HCT116 (cell line): ENCODE measurements at regions not wholly inside any gene's neighbourhood (a gene's known extent, or its start where the extent isn't known, plus 50 kb on each side); places are given as distances from the start of the nearest gene placed in this dataset.

Experiments used
- ATAC-seq: fragments of 200-7000 bp; cut with Tn5 transposase; 2 replicates; pipeline ENCODE4 v1.9.1; 2020; ENCODE audit warnings: mild to moderate bottlenecking, moderate library complexity
- BruUV-seq: library from RNA; stranded (reverse); fragments of 400-500 nt; replicated peaks from 2 replicates; lab custom pipeline; 2021; lab: Mats Ljungman, UMichigan
- CTCF ChIA-PET: fragments of 300-600 bp; sonication (Branson Sonifier 250); formaldehyde crosslinking; loops from one replicate; lab custom pipeline; 2021; ENCODE audit warnings: antibody characterized with exemption; lab: Charles Lee
- POLR2A ChIA-PET: fragments of 300-600, 350-600 bp; sonication (Branson Sonifier 250); formaldehyde crosslinking; loops from one replicate; lab custom pipeline; 2021; ENCODE audit warnings: antibody characterized with exemption; lab: Charles Lee
- RAD21 ChIA-PET, 2 experiments: fragments of 300-600 bp; sonication (Branson Sonifier 250); formaldehyde crosslinking; loops; one replicate each; lab custom pipeline; 2023; ENCODE audit warnings: low total read pairs in 2 of 2; ENCODE audit not compliant: uncharacterized antibody in 2 of 2, unreplicated experiment in 2 of 2, low non-redundant PET in 1 of 2; lab: Charles Lee
- DNase-seq: peaks from one replicate; pipeline ENCODE4 v3.0.0-alpha.2; 2010; ENCODE audit warnings: low read depth, low spot score
- H2AFZ ChIP-seq: fragments of 200-600 bp; shearing (Covaris generic), sonication (generic); 2 replicates; pipeline ENCODE4 v1.6.1; 2017; ENCODE audit warnings: low read depth, mixed run types, mixed read lengths, antibody characterized with exemption, low read length; ENCODE audit not compliant: poor library complexity, severe bottlenecking
- H3K27ac ChIP-seq: 2 replicates; pipeline ENCODE4 v1.5.1; 2012; ENCODE audit warnings: low read depth, low read length
- H3K27me3 ChIP-seq: fragments of 200-600 bp; sonication (generic); 2 replicates; pipeline ENCODE4 v1.6.1; 2016; ENCODE audit warnings: mixed run types, low read length, mixed read lengths; ENCODE audit not compliant: insufficient read depth
- H3K36me3 ChIP-seq, 2 experiments: fragments of 200-500 bp in 1 of 2; fragments of 200-600 bp in 1 of 2; sonication (Bioruptor generic) in 1 of 2; sonication (generic) in 1 of 2; 2 replicates each; pipeline versions ENCODE4 v1.5.1 to v1.6.1; 2014 to 2016; ENCODE audit warnings: low read length in 2 of 2, inconsistent platforms in 1 of 2, mixed read lengths in 1 of 2, mixed run types in 1 of 2; ENCODE audit not compliant: insufficient read depth in 2 of 2, control insufficient read depth in 1 of 2
- H3K4me1 ChIP-seq, 2 experiments: fragments of 200-600 bp in 1 of 2; sonication (generic) in 1 of 2; 2 replicates each; pipeline versions ENCODE4 v1.5.1 to v1.6.1; 2012 to 2017; ENCODE audit warnings: low read length in 2 of 2, inconsistent platforms in 1 of 2, mild to moderate bottlenecking in 1 of 2, mixed read lengths in 1 of 2, mixed run types in 1 of 2, moderate library complexity in 1 of 2; ENCODE audit not compliant: insufficient read depth in 2 of 2, control insufficient read depth in 1 of 2
- H3K4me2 ChIP-seq: fragments of 200-600 bp; sonication (generic); 2 replicates; pipeline ENCODE4 v1.6.1; 2017; ENCODE audit warnings: mixed run types, low read length, mixed read lengths
- H3K4me3 ChIP-seq, 2 experiments: fragments of 200-600 bp in 1 of 2; sonication (generic) in 1 of 2; replicated peaks in 1 of 2; 2 replicates each; pipeline ENCODE4 v1.5.1; 2011 to 2016; ENCODE audit warnings: low read length in 2 of 2, control low read depth in 1 of 2, low read depth in 1 of 2, mild to moderate bottlenecking in 1 of 2, mixed read lengths in 1 of 2, mixed run types in 1 of 2
- H3K79me2 ChIP-seq: fragments of 200-600 bp; sonication (generic); 2 replicates; pipeline ENCODE4 v1.6.1; 2017; ENCODE audit warnings: mild to moderate bottlenecking, mixed run types, low read length, moderate library complexity, mixed read lengths; ENCODE audit not compliant: insufficient read depth
- H3K9ac ChIP-seq: fragments of 200-600 bp; sonication (generic); 2 replicates; pipeline ENCODE4 v1.6.1; 2016; ENCODE audit warnings: low read length, mixed read lengths
- H3K9me2 ChIP-seq: fragments of 200-600 bp; sonication (generic), shearing (Covaris generic); 2 replicates; pipeline ENCODE4 v1.6.1; 2017; ENCODE audit warnings: mixed run types, mild to moderate bottlenecking, moderate library complexity; ENCODE audit not compliant: insufficient read depth
- H3K9me3 ChIP-seq, 2 experiments: fragments of 200-500 bp in 1 of 2; fragments of 200-600 bp in 1 of 2; sonication (Bioruptor generic) in 1 of 2; sonication (generic) in 1 of 2; 2 replicates each; pipeline ENCODE4 v1.6.1; 2014 to 2017; ENCODE audit warnings: low read length in 2 of 2, mixed read lengths in 2 of 2, inconsistent platforms in 1 of 2, low read depth in 1 of 2, mild to moderate bottlenecking in 1 of 2, mixed run types in 1 of 2, moderate library complexity in 1 of 2; ENCODE audit not compliant: control insufficient read depth in 1 of 2, insufficient read depth in 1 of 2
- H4K20me1 ChIP-seq: fragments of 200-600 bp; sonication (generic), shearing (Covaris generic); 2 replicates; pipeline ENCODE4 v1.6.1; 2017; ENCODE audit warnings: mixed run types, mild to moderate bottlenecking, moderate library complexity; ENCODE audit not compliant: insufficient read depth
- CBX3 ChIP-seq: IDR thresholded peaks from 2 replicates; pipeline ENCODE4 v1.6.1; 2012; ENCODE audit warnings: low read depth
- CEBPB ChIP-seq: IDR thresholded peaks from 2 replicates; pipeline ENCODE4 v1.6.1; 2012; ENCODE audit warnings: low read depth
- EGR1 ChIP-seq: IDR thresholded peaks from 2 replicates; pipeline ENCODE4 v1.6.1; 2012; ENCODE audit warnings: low read depth
- ELF1 ChIP-seq: IDR thresholded peaks from 2 replicates; pipeline ENCODE4 v1.6.1; 2012; ENCODE audit warnings: low read depth, borderline replicate concordance
- EZH2 ChIP-seq: fragments of 200-600 bp; sonication (generic); IDR thresholded peaks from 2 replicates; pipeline ENCODE4 v1.6.1; 2017; ENCODE audit warnings: antibody characterized with exemption, mixed run types
- EZH2phosphoT487 ChIP-seq: fragments of 200-600 bp; IDR thresholded peaks from 2 replicates; pipeline ENCODE4 v1.6.1; 2018; ENCODE audit warnings: antibody characterized with exemption, borderline replicate concordance
- JUND ChIP-seq: IDR thresholded peaks from 2 replicates; pipeline ENCODE4 v1.6.1; 2012
- POLR2AphosphoS5 ChIP-seq: IDR thresholded peaks from 2 replicates; pipeline ENCODE4 v1.6.1; 2011; ENCODE audit warnings: mild to moderate bottlenecking, low read depth, low read length, moderate library complexity
- SP1 ChIP-seq: IDR thresholded peaks from 2 replicates; pipeline ENCODE4 v1.6.1; 2012; ENCODE audit warnings: low read depth
- SRF ChIP-seq: IDR thresholded peaks from 2 replicates; pipeline ENCODE4 v1.6.1; 2012; ENCODE audit warnings: low read depth
- ZFX ChIP-seq: fragments of 450-650 bp; IDR thresholded peaks from 2 replicates; pipeline ENCODE4 v1.6.1; 2017
- intact Hi-C: fragments of 100-400 bp; cut with micrococcal nuclease; formaldehyde crosslinking; loops from 2 replicates; pipeline ENCODE4 v1.10.0; 2022
- TF ChIP-seq, protein P1 (sequence below), 3 experiments: fragments of 200-600 bp in 1 of 3; sonication (generic) in 1 of 3; IDR thresholded peaks in 2 of 3; conservative IDR thresholded peaks in 1 of 3; 2 replicates each; pipeline ENCODE4 v1.5.1; 2012 to 2017; ENCODE audit warnings: low read depth in 2 of 3, low read length in 2 of 3, antibody characterized with exemption in 1 of 3, borderline replicate concordance in 1 of 3, control low read depth in 1 of 3, mild to moderate bottlenecking in 1 of 3, mixed read lengths in 1 of 3, mixed run types in 1 of 3, moderate library complexity in 1 of 3; ENCODE audit not compliant: insufficient read depth in 1 of 3
- TF ChIP-seq, protein P2 (sequence below): IDR thresholded peaks from 2 replicates; pipeline ENCODE4 v1.6.1; 2011; ENCODE audit warnings: mild to moderate bottlenecking, low read length, moderate library complexity; ENCODE audit not compliant: insufficient replicate concordance; ENCODE audit errors: extremely low read depth
- TF ChIP-seq, protein P3 (sequence below): IDR thresholded peaks from 2 replicates; pipeline ENCODE4 v1.6.1; 2012

DNA sequence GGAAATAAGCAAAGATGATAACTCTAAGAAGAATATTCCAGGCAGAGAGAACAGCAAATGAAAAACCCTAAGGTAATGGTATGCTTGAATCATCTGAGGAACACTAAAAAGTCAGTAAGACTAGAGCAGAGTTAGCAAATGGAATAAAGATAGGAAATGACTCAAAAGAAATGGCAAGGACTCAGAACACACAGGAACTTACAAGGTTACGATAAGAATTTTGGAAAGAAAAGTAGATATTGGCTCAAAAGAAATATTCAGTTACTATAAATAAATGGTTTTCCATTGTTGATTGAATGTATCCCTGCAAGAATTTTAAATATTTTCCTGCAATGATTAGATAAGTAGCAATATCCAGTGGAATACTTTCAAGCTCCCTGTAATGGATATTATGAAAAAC is 705.8 kb downstream of the C12orf50 start:
- ChIA-PET POLR2A (no interaction called here), RAD21 (no interaction called here), CTCF (no interaction called here)
- H3K27me3 ChIP-seq, result no peaks in the 10 kb centered on the region
- no peak overlapping the region for H3K9ac ChIP-seq
- no peak for ATAC-seq
- H4K20me1 ChIP-seq, result no peaks in the 10 kb centered on the region
- H3K36me3 ChIP-seq, result no peaks in the 10 kb centered on the region
- H3K9me3 ChIP-seq, result no peaks in the 10 kb centered on the region
- no peak for DNase-seq
- no peak overlapping the region for H3K27ac ChIP-seq
- H3K9me2 ChIP-seq, result no peaks in the 10 kb centered on the region
- intact Hi-C loops, result no loop called here
- no peaks in the 10 kb centered on the region for H3K4me1 ChIP-seq
- H3K4me3 ChIP-seq, result no peak overlapping the region
- no peak overlapping the region for H2AFZ ChIP-seq
- no TSS peak for BruUV-seq
- H3K4me2 ChIP-seq, result no peak overlapping the region
- no peaks in the 10 kb centered on the region for H3K79me2 ChIP-seq
- TF ChIP-seq ELF1 (no peak), ZFX (no peak), EZH2 (no peak), SRF (no peak), JUND (no peak), EGR1 (no peak), EZH2phosphoT487 (no peak), SP1 (no peak), CEBPB (no peak), POLR2AphosphoS5 (no peak), CBX3 (no peak)
- TF ChIP-seq, protein P1, sequence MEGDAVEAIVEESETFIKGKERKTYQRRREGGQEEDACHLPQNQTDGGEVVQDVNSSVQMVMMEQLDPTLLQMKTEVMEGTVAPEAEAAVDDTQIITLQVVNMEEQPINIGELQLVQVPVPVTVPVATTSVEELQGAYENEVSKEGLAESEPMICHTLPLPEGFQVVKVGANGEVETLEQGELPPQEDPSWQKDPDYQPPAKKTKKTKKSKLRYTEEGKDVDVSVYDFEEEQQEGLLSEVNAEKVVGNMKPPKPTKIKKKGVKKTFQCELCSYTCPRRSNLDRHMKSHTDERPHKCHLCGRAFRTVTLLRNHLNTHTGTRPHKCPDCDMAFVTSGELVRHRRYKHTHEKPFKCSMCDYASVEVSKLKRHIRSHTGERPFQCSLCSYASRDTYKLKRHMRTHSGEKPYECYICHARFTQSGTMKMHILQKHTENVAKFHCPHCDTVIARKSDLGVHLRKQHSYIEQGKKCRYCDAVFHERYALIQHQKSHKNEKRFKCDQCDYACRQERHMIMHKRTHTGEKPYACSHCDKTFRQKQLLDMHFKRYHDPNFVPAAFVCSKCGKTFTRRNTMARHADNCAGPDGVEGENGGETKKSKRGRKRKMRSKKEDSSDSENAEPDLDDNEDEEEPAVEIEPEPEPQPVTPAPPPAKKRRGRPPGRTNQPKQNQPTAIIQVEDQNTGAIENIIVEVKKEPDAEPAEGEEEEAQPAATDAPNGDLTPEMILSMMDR (IDR thresholded peaks at IDR 0.05 in 2 of 3, conservative IDR thresholded peaks at IDR 0.05 in 1 of 3; ENCODE audit: borderline replicate concordance in 1 of 3, insufficient read depth in 1 of 3, low read depth in 2 of 3, low read length in 2 of 3), result no peak
- TF ChIP-seq, protein P2, sequence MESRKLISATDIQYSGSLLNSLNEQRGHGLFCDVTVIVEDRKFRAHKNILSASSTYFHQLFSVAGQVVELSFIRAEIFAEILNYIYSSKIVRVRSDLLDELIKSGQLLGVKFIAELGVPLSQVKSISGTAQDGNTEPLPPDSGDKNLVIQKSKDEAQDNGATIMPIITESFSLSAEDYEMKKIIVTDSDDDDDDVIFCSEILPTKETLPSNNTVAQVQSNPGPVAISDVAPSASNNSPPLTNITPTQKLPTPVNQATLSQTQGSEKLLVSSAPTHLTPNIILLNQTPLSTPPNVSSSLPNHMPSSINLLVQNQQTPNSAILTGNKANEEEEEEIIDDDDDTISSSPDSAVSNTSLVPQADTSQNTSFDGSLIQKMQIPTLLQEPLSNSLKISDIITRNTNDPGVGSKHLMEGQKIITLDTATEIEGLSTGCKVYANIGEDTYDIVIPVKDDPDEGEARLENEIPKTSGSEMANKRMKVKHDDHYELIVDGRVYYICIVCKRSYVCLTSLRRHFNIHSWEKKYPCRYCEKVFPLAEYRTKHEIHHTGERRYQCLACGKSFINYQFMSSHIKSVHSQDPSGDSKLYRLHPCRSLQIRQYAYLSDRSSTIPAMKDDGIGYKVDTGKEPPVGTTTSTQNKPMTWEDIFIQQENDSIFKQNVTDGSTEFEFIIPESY, result no peak
- TF ChIP-seq, protein P3, sequence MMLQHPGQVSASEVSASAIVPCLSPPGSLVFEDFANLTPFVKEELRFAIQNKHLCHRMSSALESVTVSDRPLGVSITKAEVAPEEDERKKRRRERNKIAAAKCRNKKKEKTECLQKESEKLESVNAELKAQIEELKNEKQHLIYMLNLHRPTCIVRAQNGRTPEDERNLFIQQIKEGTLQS, result no peak
